A673 (cell line): ENCODE measurements at regions not wholly inside any gene's neighbourhood (a gene's known extent, or its start where the extent isn't known, plus 50 kb on each side); places are given as distances from the start of the nearest gene placed in this dataset.

Source experiments
- CTCF ChIP-seq: fragments of 300-800, 200-600 bp; sonication (generic); conservative IDR thresholded peaks from 2 replicates; pipeline ENCODE4 v1.5.1; 2017; ENCODE audit warnings: low read depth, mild to moderate bottlenecking, antibody characterized with exemption, low read length, moderate library complexity, mixed read lengths
- EZH2 ChIP-seq: fragments of 200-600 bp; sonication (generic); IDR thresholded peaks from 2 replicates; pipeline ENCODE4 v1.6.1; 2017; ENCODE audit warnings: borderline replicate concordance, low read depth, mild to moderate bottlenecking, mixed read lengths, antibody characterized with exemption, low read length; ENCODE audit not compliant: poor library complexity, severe bottlenecking

- TF ChIP-seq CTCF, result no peak
- no peak for TF ChIP-seq EZH2
Measured at GRCh38 chr5:103472265-103472664, 90.3 kb downstream of the NUDT12 start.
